Prostate gland (tissue), 2 donors: ENCODE measurements at regions not wholly inside any gene's neighbourhood (a gene's known extent, or its start where the extent isn't known, plus 50 kb on each side); places are given as distances from the start of the nearest gene placed in this dataset.
"Not testable (repeated sequence)": the region's sequence is repeated elsewhere in the genome, so short reads cannot be mapped to it uniquely, and the experiment has no call there.

ENCODE experiments used
- DNase-seq: peaks from one replicate; pipeline ENCODE4 v3.0.0-alpha.2; 2019; ENCODE audit warnings: low spot score
- H3K27ac ChIP-seq, 2 donors: fragments of 200-600 bp; sonication (generic); 2 replicates each; pipeline ENCODE4 v1.5.1; 2017 to 2019
- H3K27me3 ChIP-seq: fragments of 200-600 bp; sonication (generic); replicated peaks from 2 replicates; pipeline ENCODE4 v1.5.1; 2019; ENCODE audit not compliant: insufficient read depth
- H3K36me3 ChIP-seq, 2 donors: fragments of 200-600 bp; sonication (generic); 1 replicate in 1 of 2; 2 replicates in 1 of 2; pipeline versions ENCODE4 v1.5.1 to v1.8.1; 2017 to 2019
- H3K4me1 ChIP-seq: fragments of 200-600 bp; sonication (generic); replicated peaks from 2 replicates; pipeline ENCODE4 v1.5.1; 2019
- H3K4me3 ChIP-seq, 2 donors: fragments of 200-600 bp; sonication (generic); 2 replicates each; pipeline ENCODE4 v1.5.1; 2017 to 2019
- H3K9me3 ChIP-seq: fragments of 200-600 bp; sonication (generic); 2 replicates; pipeline ENCODE4 v1.5.1; 2017
- CTCF ChIP-seq, 4 experiments: fragments of 200-600 bp in 2 of 4; fragments of 450-650 bp in 2 of 4; sonication (generic) in 2 of 4; IDR thresholded peaks; 1 replicate in 3 of 4; 2 replicates in 1 of 4; pipeline ENCODE4 v1.5.1; 2016 to 2019; ENCODE audit warnings: antibody characterized with exemption in 4 of 4, mild to moderate bottlenecking in 2 of 4, moderate library complexity in 2 of 4
- POLR2A ChIP-seq: fragments of 450-650 bp; IDR thresholded peaks from one replicate; pipeline ENCODE4 v1.6.1; 2016; ENCODE audit warnings: antibody characterized with exemption, mild to moderate bottlenecking
- POLR2AphosphoS5 ChIP-seq: sonication (generic); formaldehyde crosslinking; IDR thresholded peaks from one replicate; pipeline ENCODE4 v1.6.1; 2017; ENCODE audit warnings: antibody characterized with exemption
- WGBS: methylation state at CpG from one replicate; pipeline ENCODE4 v1.1.5; 2018; 5-methylcytosine and 5-hydroxymethylcytosine counted together
- intact Hi-C: fragments of 100-400 bp; cut with DNase I; formaldehyde crosslinking; loops from one replicate; pipeline ENCODE4 v1.14.2; 2022

GRCh38 chr2:4792126-4792525 lies 900.1 kb upstream of the SOX11 start:
- intact Hi-C loops: no loop called here

GRCh38 chr2:4803396-4803795 lies 888.8 kb upstream of the SOX11 start:
- 92% methylated on average over 2 of the region's 2 CpGs for WGBS

More at GRCh38 chr2:4792126-4792525, 900.1 kb upstream of the SOX11 start:
- Histone ChIP-seq H3K36me3 (no peaks in the 10 kb centered on the region), H3K4me1 (no peaks in the 10 kb centered on the region), H3K27me3 (no peaks in the 10 kb centered on the region), H3K9me3 (no peaks in the 10 kb centered on the region), H3K4me3 (no peak overlapping the region), H3K27ac (no peak overlapping the region)
- DNase-seq: no peak
- TF ChIP-seq POLR2A (no peak), CTCF (IDR thresholded peaks at IDR 0.05) (no peak), POLR2AphosphoS5 (no peak)

GRCh38 chr2:4814137-4814536 lies 878.0 kb upstream of the SOX11 start:
- H3K4me3 ChIP-seq, DNase-seq, H3K36me3 ChIP-seq, H3K4me1 ChIP-seq, H3K9me3 ChIP-seq, intact Hi-C loops, H3K27me3 ChIP-seq, H3K27ac ChIP-seq: not testable (repeated sequence)

More at GRCh38 chr2:4803396-4803795, 888.8 kb upstream of the SOX11 start:
- intact Hi-C loops: no loop called here
- no peaks in the 10 kb centered on the region for H3K4me1 ChIP-seq
- no peak overlapping the region for H3K4me3 ChIP-seq
- DNase-seq: no peak
- TF ChIP-seq POLR2AphosphoS5: no peak
- TF ChIP-seq POLR2A: no peak
- no peak for TF ChIP-seq CTCF (IDR thresholded peaks at IDR 0.05)
- no peaks in the 10 kb centered on the region for H3K9me3 ChIP-seq
- no peaks in the 10 kb centered on the region for H3K36me3 ChIP-seq
- H3K27ac ChIP-seq: no peak overlapping the region
- no peaks in the 10 kb centered on the region for H3K27me3 ChIP-seq

- no peaks in the 10 kb centered on the region for H3K9me3 ChIP-seq
- H3K36me3 ChIP-seq: no peaks in the 10 kb centered on the region
- H3K4me3 ChIP-seq: no peak overlapping the region
- H3K27ac ChIP-seq: no peak overlapping the region
- H3K27me3 ChIP-seq: peaks cover 3% of the 10 kb centered on the region
- no peaks in the 10 kb centered on the region for H3K4me1 ChIP-seq
- intact Hi-C loops: no loop called here
- 67% methylated on average over 3 of the region's 3 CpGs for whole genome bisulfite sequencing
- DNase-seq: no peak
- TF ChIP-seq CTCF (IDR thresholded peaks at IDR 0.05) (no peak), POLR2AphosphoS5 (no peak), POLR2A (no peak)
Measured at GRCh38 chr2:4827836-4828235, 864.3 kb upstream of the SOX11 start.

GRCh38 chr2:4828682-4829374 lies 863.4 kb upstream of the SOX11 start:
- peaks cover 3% of the 10 kb centered on the region for H3K27me3 ChIP-seq
- H3K4me3 ChIP-seq: no peak overlapping the region
- 79% methylated on average over 8 of the region's 8 CpGs for WGBS
- H3K9me3 ChIP-seq: no peaks in the 10 kb centered on the region
- TF ChIP-seq CTCF (IDR thresholded peaks at IDR 0.05) (no peak), POLR2A (no peak), POLR2AphosphoS5 (no peak)
- H3K27ac ChIP-seq: no peak overlapping the region
- DNase-seq: no peak
- intact Hi-C loops: no loop called here
- H3K36me3 ChIP-seq: no peaks in the 10 kb centered on the region
- H3K4me1 ChIP-seq: no peaks in the 10 kb centered on the region
